HG02970 (cell line): ENCODE measurements at regions not wholly inside any gene's neighbourhood (a gene's known extent, or its start where the extent isn't known, plus 50 kb on each side); places are given as distances from the start of the nearest gene placed in this dataset.

ENCODE experiments used
- ATAC-seq: cut with Tn5 transposase; IDR thresholded peaks from one replicate; pipeline ENCODE4 v1.9.1; 2021; ENCODE audit warnings: mild to moderate bottlenecking, moderate library complexity, moderate number of reproducible peaks; ENCODE audit not compliant: unreplicated experiment, low FRiP score

- no peak for ATAC-seq
These were observed 87.9 kb upstream of the KLHL29 start for GRCh38 chr2:23297112-23297511.

- ATAC-seq = no peak
These were observed 86.4 kb upstream of the KLHL29 start for GRCh38 chr2:23298551-23298950.

- no peak for ATAC-seq
These were observed 85.3 kb upstream of the KLHL29 start for GRCh38 chr2:23299476-23300195.

GRCh38 chr2:23301136-23301535 lies 83.8 kb upstream of the KLHL29 start:
- ATAC-seq = no peak

- ATAC-seq = no peak
These were observed 82.4 kb upstream of the KLHL29 start for GRCh38 chr2:23302591-23302990.

- no peak for ATAC-seq
These were observed 78.6 kb upstream of the KLHL29 start for GRCh38 chr2:23306401-23306800.

GRCh38 chr2:23311186-23311585 lies 73.8 kb upstream of the KLHL29 start:
- no peak for ATAC-seq

- ATAC-seq = no peak
These were observed 71.9 kb upstream of the KLHL29 start for GRCh38 chr2:23312996-23313606.

GRCh38 chr2:23314687-23315086 lies 70.3 kb upstream of the KLHL29 start:
- ATAC-seq = no peak

GRCh38 chr2:23320058-23320457 lies 64.9 kb upstream of the KLHL29 start:
- ATAC-seq = no peak

- ATAC-seq = no peak
These were observed 63.2 kb upstream of the KLHL29 start for GRCh38 chr2:23321751-23322150.

GRCh38 chr2:23322567-23323197 lies 62.3 kb upstream of the KLHL29 start:
- ATAC-seq = no peak

- no peak for ATAC-seq
These were observed 61.6 kb upstream of the KLHL29 start for GRCh38 chr2:23323198-23323916.

GRCh38 chr2:23323917-23324680 lies 60.9 kb upstream of the KLHL29 start:
- ATAC-seq = no peak

GRCh38 chr2:23326330-23326729 lies 58.6 kb upstream of the KLHL29 start:
- no peak for ATAC-seq

GRCh38 chr2:23327416-23327815 lies 57.6 kb upstream of the KLHL29 start:
- ATAC-seq = no peak

GRCh38 chr2:23327887-23328286 lies 57.1 kb upstream of the KLHL29 start:
- ATAC-seq = no peak

- no peak for ATAC-seq
These were observed 54.8 kb upstream of the KLHL29 start for GRCh38 chr2:23330214-23330613.
